ENCODE measurements at regions not wholly inside any gene's neighbourhood (a gene's known extent, or its start where the extent isn't known, plus 50 kb on each side); places are given as distances from the start of the nearest gene placed in this dataset.

DNA sequence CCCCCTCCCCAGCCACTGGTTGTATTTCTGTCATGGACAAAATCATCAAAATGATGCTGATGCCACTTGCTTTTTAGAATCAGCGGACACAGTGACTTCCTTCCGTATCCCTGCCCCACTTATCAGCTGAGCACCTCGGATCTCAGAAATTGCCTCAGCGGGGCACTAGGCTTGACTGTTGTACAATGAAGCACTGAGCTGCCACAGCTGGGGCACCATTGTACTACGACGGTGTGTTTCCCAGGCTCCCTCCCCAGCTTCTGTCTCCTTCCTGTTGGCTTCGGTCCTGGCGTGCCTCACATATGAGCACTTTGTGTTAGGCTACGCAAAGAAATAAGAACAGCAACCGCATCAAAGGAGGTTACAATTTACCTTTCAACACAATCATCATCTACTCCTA lies 82.4 kb downstream of the F11 start:
- H3K4me2 ChIP-seq (ENCODE audit: insufficient read depth in 1 of 2, low read depth in 2 of 2, low read length in 2 of 2), result no peak overlapping the region
- no peaks in the 10 kb centered on the region for H3K36me3 ChIP-seq (ENCODE audit: control insufficient read depth in 2 of 4, insufficient read depth in 4 of 4, low read length in 3 of 4)
- H2BK20ac ChIP-seq (ENCODE audit: low read length), result no peak overlapping the region
- H3K27me3 ChIP-seq (replicated peaks in 1 of 4; ENCODE audit: control insufficient read depth in 3 of 4, extremely low read depth in 1 of 4, insufficient read depth in 3 of 4, low read length in 3 of 4), result peaks cover 24 to 50% (median 45%) of the 10 kb centered on the region in 4 experiments
- no peak overlapping the region for H2BK12ac ChIP-seq (ENCODE audit: low read depth, low read length)
- no peaks in the 10 kb centered on the region for H3K9me3 ChIP-seq (ENCODE audit: insufficient read depth in 2 of 2, low read depth in 1 of 2, low read length in 1 of 2)
- H3K23me2 ChIP-seq (ENCODE audit: low read depth, low read length), result no peaks in the 10 kb centered on the region
- no peak overlapping the region for H3K56ac ChIP-seq (replicated peaks; ENCODE audit: insufficient read length, low read depth, low read length)
- H3K4me1 ChIP-seq (replicated peaks in 1 of 4; ENCODE audit: control insufficient read depth in 3 of 4, insufficient read depth in 4 of 4, low read length in 3 of 4), result peaks cover 0 to 4% (median 2%) of the 10 kb centered on the region in 4 experiments; a peak in 3 of 7 replicates
- no peak overlapping the region for H3K4ac ChIP-seq (replicated peaks; ENCODE audit: insufficient read length, low read depth, low read length)
- 88% methylated on average over 10 of the region's 10 CpGs; no CpG with 5 or more reads in 1 of the 2 experiments for WGBS, 2 experiments (ENCODE audit: extremely low coverage in 1 of 2, insufficient coverage in 1 of 2, insufficient read length in 1 of 2, insufficient replicate concordance in 2 of 2, low coverage in 1 of 2, low lambda C conversion rate in 2 of 2, missing lambda C conversion rate in 1 of 2)
- no peak overlapping the region for H4K91ac ChIP-seq (replicated peaks; ENCODE audit: insufficient read length, low read length)
- H3K79me1 ChIP-seq (ENCODE audit: low read depth, low read length), result no peaks in the 10 kb centered on the region
- CTCF ChIA-PET (ENCODE audit: partially characterized antibody), result interaction anchor here (0.8 to 2.2 kb wide), 9 partner anchors 9 to 751 kb away, joined by 3 to 10 read pairs (median 3); partner anchors contain the start of gene MTNR1A
- FAIRE-seq (no peak), DNase-seq (ENCODE audit: low read depth in 1 of 2, low spot score in 2 of 2) (no peak)
- no peak overlapping the region for H2BK120ac ChIP-seq (replicated peaks; ENCODE audit: low read depth, low read length)
- no peak overlapping the region for H4K5ac ChIP-seq (ENCODE audit: insufficient read length, low read depth, low read length)
- peaks cover 0 to 3% of the 10 kb centered on the region in 2 experiments for H4K20me1 ChIP-seq (replicated peaks in 1 of 2; ENCODE audit: control insufficient read depth in 1 of 2, insufficient read depth in 2 of 2, low read length in 2 of 2)
- H2AFZ ChIP-seq (ENCODE audit: low read length), result no peak overlapping the region
- no peak overlapping the region for H3K27ac ChIP-seq (ENCODE audit: low read depth, low read length)
- H3K79me2 ChIP-seq (ENCODE audit: control insufficient read depth in 1 of 2, insufficient read depth in 2 of 2, low read length in 2 of 2), result no peaks in the 10 kb centered on the region
- no peak overlapping the region for H2AK5ac ChIP-seq (ENCODE audit: low read depth, low read length)
- POLR2A ChIA-PET (ENCODE audit: partially characterized antibody), result no interaction called here
- H3K23ac ChIP-seq (ENCODE audit: insufficient read length), result no peak overlapping the region
- no peak overlapping the region for H4K8ac ChIP-seq (ENCODE audit: extremely low read depth, insufficient read depth, low read length)
- H3K18ac ChIP-seq (ENCODE audit: extremely low read depth, low read length), result no peak overlapping the region
- no peak overlapping the region for H3K14ac ChIP-seq (ENCODE audit: insufficient read length)
- no peak overlapping the region for H3K9ac ChIP-seq (replicated peaks in 1 of 4; ENCODE audit: extremely low read depth in 1 of 4, low read depth in 3 of 4, low read length in 3 of 4)
- no peak overlapping the region for H2BK15ac ChIP-seq (ENCODE audit: low read length)
- H2BK5ac ChIP-seq (ENCODE audit: low read depth, low read length), result no peak overlapping the region
- H3K4me3 ChIP-seq (ENCODE audit: extremely low read depth in 1 of 4, insufficient read depth in 2 of 4, low read depth in 3 of 4, low read length in 4 of 4), result no peak overlapping the region
- TF ChIP-seq RNF2 (IDR thresholded peaks at IDR 0.05; ENCODE audit: borderline replicate concordance, low read depth, low read length, missing control alignments, poor library complexity, severe bottlenecking) (no peak), RAD21 (IDR thresholded peaks at IDR 0.05 in 1 of 2, conservative IDR thresholded peaks at IDR 0.05 in 1 of 2; ENCODE audit: low read depth in 2 of 2, low read length in 2 of 2) (no peak)
